H1 (cell line): ENCODE measurements at regions not wholly inside any gene's neighbourhood (a gene's known extent, or its start where the extent isn't known, plus 50 kb on each side); places are given as distances from the start of the nearest gene placed in this dataset.

ENCODE experiments used
- CHD1 ChIP-seq: IDR thresholded peaks from 2 replicates; pipeline ENCODE4 v1.6.1; 2012; ENCODE audit warnings: low read depth, low read length, improper control_type of control experiment
- CHD7 ChIP-seq: fragments of 300-600 bp; sonication (generic); IDR thresholded peaks from 2 replicates; pipeline ENCODE4 v1.7.1; 2012; ENCODE audit warnings: low read length, moderate library complexity, mild to moderate bottlenecking, inconsistent platforms; ENCODE audit not compliant: insufficient replicate concordance
- SIN3A ChIP-seq, 2 experiments: IDR thresholded peaks in 1 of 2; conservative IDR thresholded peaks in 1 of 2; 2 replicates each; pipeline ENCODE4 v1.6.1; 2011 to 2012; ENCODE audit warnings: low read length in 2 of 2, improper control_type of control experiment in 1 of 2, low read depth in 1 of 2, mild to moderate bottlenecking in 1 of 2
- USF2 ChIP-seq: IDR thresholded peaks from 2 replicates; pipeline ENCODE4 v1.6.1; 2011; ENCODE audit warnings: low read length, improper control_type of control experiment

- no peak for TF ChIP-seq CHD7
- no peak for TF ChIP-seq CHD1
- TF ChIP-seq USF2 = no peak
- TF ChIP-seq SIN3A (conservative IDR thresholded peaks at IDR 0.05 in 1 of 2, IDR thresholded peaks at IDR 0.05 in 1 of 2; ENCODE audit: low read depth in 1 of 2, low read length in 2 of 2) = no peak
Observed at GRCh38 chr13:37383046-37383445, 215.5 kb downstream of the POSTN start (continued).
